HG03457 (cell line): ENCODE measurements at regions not wholly inside any gene's neighbourhood (a gene's known extent, or its start where the extent isn't known, plus 50 kb on each side); places are given as distances from the start of the nearest gene placed in this dataset.
"Not testable (repeated sequence)": the region's sequence is repeated elsewhere in the genome, so short reads cannot be mapped to it uniquely, and the experiment has no call there.

ENCODE experiments used
- ATAC-seq: cut with Tn5 transposase; IDR thresholded peaks from one replicate; pipeline ENCODE4 v1.9.1; 2021; ENCODE audit warnings: moderate number of reproducible peaks; ENCODE audit not compliant: unreplicated experiment

- ATAC-seq = no peak
Measured at GRCh38 chr10:53102424-53102823, 329.8 kb upstream of the MBL2 start.

GRCh38 chr10:53093878-53094277, 321.3 kb upstream of the MBL2 start:
- ATAC-seq = no peak

- ATAC-seq = no peak
Measured at GRCh38 chr10:53091574-53091973, 319.0 kb upstream of the MBL2 start.

- no peak for ATAC-seq
Measured at GRCh38 chr10:53088961-53089360, 316.4 kb upstream of the MBL2 start.

- no peak for ATAC-seq
Measured at GRCh38 chr10:53079283-53079682, 306.7 kb upstream of the MBL2 start.

- ATAC-seq = no peak
Measured at GRCh38 chr10:53076948-53077347, 304.4 kb upstream of the MBL2 start.

GRCh38 chr10:53075469-53075868, 302.9 kb upstream of the MBL2 start:
- no peak for ATAC-seq

GRCh38 chr10:53072144-53072543, 299.6 kb upstream of the MBL2 start:
- no peak for ATAC-seq

- ATAC-seq = no peak
Measured at GRCh38 chr10:53071505-53072125, 299.0 kb upstream of the MBL2 start.

GRCh38 chr10:53069013-53069412, 296.4 kb upstream of the MBL2 start:
- ATAC-seq = no peak

GRCh38 chr10:53064614-53065013, 292.0 kb upstream of the MBL2 start:
- no peak for ATAC-seq

- no peak for ATAC-seq
Measured at GRCh38 chr10:53063805-53064204, 291.2 kb upstream of the MBL2 start.

GRCh38 chr10:53052521-53053164, 280.1 kb upstream of the MBL2 start:
- no peak for ATAC-seq

- no peak for ATAC-seq
Measured at GRCh38 chr10:53045315-53045714, 272.7 kb upstream of the MBL2 start.

- ATAC-seq = not testable (repeated sequence)
Measured at GRCh38 chr10:53035823-53036222, 263.2 kb upstream of the MBL2 start.

- ATAC-seq = no peak
Measured at GRCh38 chr10:53033396-53033795, 260.8 kb upstream of the MBL2 start.

GRCh38 chr10:53029872-53030849, 257.6 kb upstream of the MBL2 start:
- not testable (repeated sequence) for ATAC-seq

- no peak for ATAC-seq
Measured at GRCh38 chr10:53029449-53029848, 256.9 kb upstream of the MBL2 start.

- ATAC-seq = not testable (repeated sequence)
Measured at GRCh38 chr10:53025765-53026164, 253.2 kb upstream of the MBL2 start.

- ATAC-seq = no peak
Measured at GRCh38 chr10:53025172-53025711, 252.7 kb upstream of the MBL2 start.

- no peak for ATAC-seq
Measured at GRCh38 chr10:53023411-53023810, 250.8 kb upstream of the MBL2 start.
